ENCODE measurements at regions not wholly inside any gene's neighbourhood (a gene's known extent, or its start where the extent isn't known, plus 50 kb on each side); places are given as distances from the start of the nearest gene placed in this dataset.
"Not testable (repeated sequence)": the region's sequence is repeated elsewhere in the genome, so short reads cannot be mapped to it uniquely, and the experiment has no call there.

GRCh38 chr14:44385906-44386305 is 121.2 kb downstream of the FSCB start:
- no peak for DNase-seq (ENCODE audit: low spot score)

GRCh38 chr14:44385296-44385695 is 121.8 kb downstream of the FSCB start:
- not testable (repeated sequence) for DNase-seq (ENCODE audit: low spot score)

GRCh38 chr14:44384601-44385293 is 122.3 kb downstream of the FSCB start:
- DNase-seq (ENCODE audit: low spot score), result not testable (repeated sequence)

GRCh38 chr14:44384093-44384492 is 123.0 kb downstream of the FSCB start:
- DNase-seq (ENCODE audit: low spot score), result no peak

GRCh38 chr14:44383636-44384035 is 123.4 kb downstream of the FSCB start:
- no peak for DNase-seq (ENCODE audit: low spot score)

GRCh38 chr14:44379292-44379977 is 127.6 kb downstream of the FSCB start:
- DNase-seq (ENCODE audit: low spot score), result no peak

GRCh38 chr14:44374906-44375305 is 132.2 kb downstream of the FSCB start:
- no peak for DNase-seq (ENCODE audit: low spot score)

- DNase-seq (ENCODE audit: low spot score), result no peak
Observed at GRCh38 chr14:44372807-44373489, 134.1 kb downstream of the FSCB start.

GRCh38 chr14:44372231-44372630 is 134.9 kb downstream of the FSCB start:
- no peak for DNase-seq (ENCODE audit: low spot score)

- DNase-seq (ENCODE audit: low spot score), result no peak
Observed at GRCh38 chr14:44370727-44371126, 136.4 kb downstream of the FSCB start.

GRCh38 chr14:44369401-44370123 is 137.5 kb downstream of the FSCB start:
- DNase-seq (ENCODE audit: low spot score), result no peak

GRCh38 chr14:44361083-44361482 is 146.0 kb downstream of the FSCB start:
- no peak for DNase-seq (ENCODE audit: low spot score)

GRCh38 chr14:44353805-44354204 is 153.3 kb downstream of the FSCB start:
- DNase-seq (ENCODE audit: low spot score), result no peak

GRCh38 chr14:44352201-44352600 is 154.9 kb downstream of the FSCB start:
- DNase-seq (ENCODE audit: low spot score), result no peak

GRCh38 chr14:44347316-44347715 is 159.8 kb downstream of the FSCB start:
- DNase-seq (ENCODE audit: low spot score), result no peak

- DNase-seq (ENCODE audit: low spot score), result no peak
Observed at GRCh38 chr14:44341116-44341515, 166.0 kb downstream of the FSCB start.

GRCh38 chr14:44339862-44340261 is 167.2 kb downstream of the FSCB start:
- no peak for DNase-seq (ENCODE audit: low spot score)

GRCh38 chr14:44339231-44339630 is 167.9 kb downstream of the FSCB start:
- DNase-seq (ENCODE audit: low spot score), result no peak

GRCh38 chr14:44317441-44317746 is 189.7 kb downstream of the FSCB start:
- DNase-seq (ENCODE audit: low spot score), result no peak

GRCh38 chr14:44316647-44317440 is 190.2 kb downstream of the FSCB start:
- no peak for DNase-seq (ENCODE audit: low spot score)

- no peak for DNase-seq (ENCODE audit: low spot score)
Observed at GRCh38 chr14:44309331-44309730, 197.8 kb downstream of the FSCB start.

GRCh38 chr14:44300916-44301315 is 206.2 kb downstream of the FSCB start:
- no peak for DNase-seq (ENCODE audit: low spot score)
